GM19324 (cell line): ENCODE measurements at regions not wholly inside any gene's neighbourhood (a gene's known extent, or its start where the extent isn't known, plus 50 kb on each side); places are given as distances from the start of the nearest gene placed in this dataset.

Source experiments
- ATAC-seq: cut with Tn5 transposase; IDR thresholded peaks from one replicate; pipeline ENCODE4 v1.9.1; 2021; ENCODE audit warnings: mild to moderate bottlenecking, moderate library complexity; ENCODE audit not compliant: unreplicated experiment, low FRiP score

GRCh38 chr17:73997059-73997458, 206.4 kb upstream of the RPL38 start:
- ATAC-seq = no peak

GRCh38 chr17:73998249-73998648, 205.2 kb upstream of the RPL38 start:
- ATAC-seq = no peak

DNA sequence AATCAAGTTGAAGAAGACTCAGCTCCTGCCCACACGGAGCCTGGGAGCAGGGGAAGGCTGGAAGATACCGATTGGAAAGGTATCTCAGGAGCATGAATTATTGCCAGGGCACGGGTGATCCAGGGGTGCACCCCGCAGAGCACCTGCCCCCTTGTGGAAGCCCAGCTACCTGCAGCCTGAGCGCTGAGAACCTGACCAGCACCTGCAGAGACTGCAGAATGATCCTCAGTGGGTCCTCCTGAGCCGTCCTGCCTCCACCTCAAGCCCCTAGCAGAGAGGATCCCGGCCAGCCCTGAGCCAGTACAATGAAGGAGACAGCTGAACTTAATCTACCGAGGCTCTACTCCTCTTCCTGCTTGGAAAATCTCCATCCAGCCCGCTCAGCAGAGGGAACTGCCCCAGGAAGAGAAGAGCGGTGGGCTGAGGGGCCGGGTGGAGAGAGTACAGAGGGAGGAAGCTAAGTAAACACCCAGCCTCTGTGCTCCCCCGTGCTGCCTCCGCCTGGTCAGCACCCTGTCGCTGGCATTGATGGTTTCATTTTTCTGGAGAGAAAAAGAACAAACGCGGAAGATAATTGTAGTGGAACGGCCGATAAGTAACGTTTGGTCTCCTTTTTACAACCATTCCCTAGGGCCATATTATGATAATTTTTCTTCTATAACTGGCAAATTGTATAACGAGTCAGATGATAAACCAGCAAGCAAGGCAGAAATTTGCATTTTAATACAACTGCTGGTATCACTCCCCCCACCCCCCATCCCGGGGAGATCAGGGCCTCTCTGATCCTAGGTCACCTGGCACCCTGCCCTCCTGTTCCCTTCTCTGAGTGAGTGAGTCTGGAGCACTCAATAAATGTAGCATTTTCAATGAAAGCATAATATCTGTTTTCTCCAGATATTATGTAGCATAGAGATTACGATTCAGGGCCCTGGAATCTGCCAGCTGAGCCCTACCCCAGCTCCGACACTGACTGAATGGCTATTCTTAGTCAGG, 204.5 kb upstream of the RPL38 start:
- peak; percentile 68 for ATAC-seq

- ATAC-seq = no peak
Measured at GRCh38 chr17:74001145-74001544, 202.3 kb upstream of the RPL38 start.

GRCh38 chr17:74002241-74002640, 201.2 kb upstream of the RPL38 start:
- ATAC-seq = no peak

DNA sequence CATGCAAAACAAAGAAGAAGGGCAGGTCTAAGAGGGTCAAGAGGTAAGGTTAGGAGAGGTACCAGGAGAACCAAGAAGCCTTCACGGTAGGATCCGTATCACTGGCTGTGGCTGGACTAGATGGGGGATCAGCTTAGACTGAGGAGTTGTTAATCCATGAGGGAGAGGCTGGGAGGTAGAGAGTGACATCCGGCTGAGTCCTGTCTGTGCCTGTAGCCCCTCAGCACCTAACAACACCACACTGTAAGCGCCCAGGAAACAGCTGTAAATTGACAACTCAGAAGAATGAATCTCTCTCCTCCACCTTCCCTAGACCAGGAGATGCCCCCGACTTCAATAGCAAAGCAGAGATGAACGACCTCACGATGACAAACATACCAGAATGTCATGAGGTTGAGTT, 199.4 kb upstream of the RPL38 start:
- no peak for ATAC-seq

GRCh38 chr17:74005790-74006189, 197.7 kb upstream of the RPL38 start:
- no peak for ATAC-seq

GRCh38 chr17:74006371-74006770, 197.1 kb upstream of the RPL38 start:
- no peak for ATAC-seq

DNA sequence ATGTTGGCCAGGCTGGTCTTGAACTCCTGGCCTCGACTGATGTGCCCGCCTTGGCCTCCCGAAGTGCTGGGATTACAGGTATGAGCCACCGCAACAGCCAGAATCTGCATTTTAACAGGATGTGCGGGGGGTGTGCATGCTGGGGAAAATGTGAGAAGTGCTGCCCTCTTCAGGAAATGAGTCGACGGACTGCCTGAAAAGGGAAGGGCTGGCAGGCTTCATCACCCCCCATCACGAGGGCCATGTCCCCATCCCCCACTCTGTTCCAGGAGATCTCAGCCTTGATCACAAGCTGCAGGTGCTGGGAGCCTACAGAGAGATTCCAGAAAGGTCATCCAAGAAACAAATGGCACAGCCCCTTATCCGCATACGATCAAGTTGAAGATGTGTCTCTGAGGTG, 195.3 kb upstream of the RPL38 start:
- ATAC-seq = no peak

DNA sequence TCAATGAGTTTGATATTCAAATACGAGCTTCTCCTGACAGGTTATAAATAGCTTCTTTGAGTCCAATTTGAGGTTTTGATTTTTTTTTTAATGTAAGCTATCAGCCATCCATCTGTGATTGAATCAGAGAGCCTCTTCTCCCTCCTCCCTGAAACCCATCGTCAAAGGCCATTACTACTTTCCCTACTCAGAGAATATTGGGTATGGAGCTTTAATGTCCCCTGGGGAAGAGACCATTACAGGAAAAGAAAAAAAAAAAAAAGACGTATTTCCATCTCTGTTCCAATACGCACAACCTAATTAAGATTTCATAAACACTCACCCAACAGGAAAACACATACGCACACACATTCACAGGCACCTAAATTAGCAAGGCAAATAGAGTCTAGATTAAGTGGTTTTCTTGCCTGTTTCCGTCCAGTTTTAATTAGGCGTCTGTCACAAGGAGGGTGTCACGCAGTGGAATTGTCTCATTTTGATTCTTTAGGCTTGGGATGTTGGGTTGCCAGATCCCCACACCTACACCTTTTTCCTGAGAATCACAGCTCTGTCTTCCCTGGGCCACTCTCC, 194.3 kb upstream of the RPL38 start:
- no peak for ATAC-seq

- ATAC-seq = no peak
Measured at GRCh38 chr17:74010903-74011302, 192.6 kb upstream of the RPL38 start.

DNA sequence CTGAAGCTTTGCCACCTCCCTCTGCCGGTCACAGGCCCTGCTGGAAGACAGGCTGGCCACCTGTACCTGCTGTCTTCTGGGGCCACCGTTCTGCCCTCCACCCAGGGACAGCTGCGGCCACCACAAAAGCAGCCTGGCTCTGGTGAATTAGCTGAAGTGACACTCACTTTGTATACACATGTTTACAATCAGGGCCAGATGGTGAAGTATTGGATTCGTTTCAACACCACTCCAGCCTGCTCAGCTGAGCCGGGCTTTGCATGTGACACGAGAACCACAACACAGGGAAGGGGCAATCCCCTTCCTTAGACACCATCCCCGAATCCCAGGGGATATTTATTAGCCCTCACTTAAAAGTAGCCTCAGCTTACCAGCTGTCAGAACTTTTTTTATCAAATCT, 191.5 kb upstream of the RPL38 start:
- no peak for ATAC-seq

DNA sequence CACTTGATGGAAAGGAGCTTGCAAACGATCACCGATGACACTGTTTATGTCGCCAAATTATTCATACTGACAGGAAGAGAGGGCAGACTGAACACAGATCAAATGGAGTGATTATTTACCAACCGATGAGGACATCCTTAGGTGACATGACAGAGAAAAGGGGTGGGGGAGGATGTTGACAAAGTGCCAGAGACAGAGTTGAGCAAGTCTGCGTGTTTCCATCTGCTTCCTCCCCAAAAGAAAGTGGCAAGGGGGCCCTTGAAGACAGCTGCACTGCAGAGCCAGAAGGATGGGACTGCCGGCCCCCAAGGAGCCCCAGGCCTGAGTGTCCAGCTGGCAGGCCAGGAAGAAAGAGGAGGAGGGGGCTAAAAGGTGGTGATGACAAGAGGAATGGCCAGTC, 191.0 kb upstream of the RPL38 start:
- ATAC-seq = no peak

- ATAC-seq = no peak
Measured at GRCh38 chr17:74015316-74015715, 188.2 kb upstream of the RPL38 start.

DNA sequence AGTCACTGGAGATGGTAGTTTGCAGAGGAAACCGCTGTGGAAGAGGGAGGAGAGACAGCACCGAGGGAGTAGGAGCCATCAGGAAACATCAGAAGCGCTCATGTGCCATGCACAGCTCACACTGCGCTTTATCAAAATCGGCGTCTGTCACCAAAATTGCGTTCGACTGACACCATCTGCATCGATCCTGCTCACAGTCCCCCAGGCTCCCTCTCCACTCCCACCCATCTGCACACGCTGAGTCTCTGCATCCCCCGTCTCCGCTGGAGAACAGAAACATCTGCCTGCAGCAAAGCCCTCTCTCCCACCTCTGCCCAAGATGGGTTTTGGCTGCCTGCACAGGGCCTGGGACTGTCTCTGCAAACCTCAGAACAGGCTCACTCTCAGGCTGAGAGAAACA, 187.5 kb upstream of the RPL38 start:
- ATAC-seq = no peak

DNA sequence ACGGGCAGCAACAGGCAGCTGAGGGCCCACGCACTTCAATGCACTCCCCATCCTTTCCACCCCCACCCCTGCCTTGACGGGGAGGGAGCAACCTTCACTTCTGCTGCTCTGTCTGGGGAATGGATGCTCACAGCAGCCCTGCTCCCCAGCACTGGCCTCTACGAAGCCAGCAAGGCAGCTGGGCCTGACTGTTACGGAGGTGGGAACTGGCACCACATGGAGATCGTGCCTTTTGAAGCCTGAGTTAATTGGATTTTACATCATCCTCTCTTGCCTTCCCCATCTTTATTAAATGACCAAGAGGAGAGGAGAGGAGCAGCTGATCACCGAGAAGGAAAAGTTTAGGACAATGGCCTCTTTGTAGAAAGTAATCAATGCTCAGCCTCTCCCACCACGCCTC, 187.0 kb upstream of the RPL38 start:
- ATAC-seq = no peak

DNA sequence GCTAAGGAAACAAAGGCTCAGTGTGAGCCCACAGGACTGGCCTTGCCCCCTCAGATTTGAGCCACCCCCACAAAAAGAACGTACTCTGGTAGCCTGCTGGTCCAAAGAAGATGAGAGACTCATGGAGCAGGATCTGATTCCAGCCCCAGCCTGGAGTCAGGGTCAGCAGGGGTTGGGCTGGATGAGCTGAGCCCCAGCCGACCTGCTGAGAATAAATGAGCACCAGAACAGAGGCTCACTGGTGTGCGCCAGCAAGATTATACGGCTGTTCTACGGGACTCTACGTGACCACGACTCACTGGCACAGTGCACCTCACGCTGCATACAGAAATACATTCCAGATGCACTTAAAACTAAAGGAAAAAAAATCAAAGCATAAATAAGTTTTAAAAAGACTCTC, 186.0 kb upstream of the RPL38 start:
- ATAC-seq = no peak

- no peak for ATAC-seq
Measured at GRCh38 chr17:74018115-74018514, 185.4 kb upstream of the RPL38 start.

- ATAC-seq = no peak
Measured at GRCh38 chr17:74019271-74019670, 184.2 kb upstream of the RPL38 start.

GRCh38 chr17:74019860-74020259, 183.6 kb upstream of the RPL38 start:
- no peak for ATAC-seq

- no peak for ATAC-seq
Measured at GRCh38 chr17:74020522-74020921, 183.0 kb upstream of the RPL38 start.
